ENCODE measurements at regions not wholly inside any gene's neighbourhood (a gene's known extent, or its start where the extent isn't known, plus 50 kb on each side); places are given as distances from the start of the nearest gene placed in this dataset.

- H3K4me1 ChIP-seq (ENCODE audit: control insufficient read depth in 1 of 2, insufficient read depth in 2 of 2, low read length in 2 of 2) = no peaks in the 10 kb centered on the region
- no peak overlapping the region for H2AFZ ChIP-seq (ENCODE audit: low read depth, low read length, poor library complexity, severe bottlenecking)
- ATAC-seq (no peak), DNase-seq (ENCODE audit: low read depth, low spot score) (no peak)
- no peak overlapping the region for H3K4me3 ChIP-seq (replicated peaks in 1 of 2; ENCODE audit: low read depth in 1 of 2, low read length in 2 of 2)
- RAD21 ChIA-PET (ENCODE audit: low non-redundant PET in 1 of 2, low total read pairs in 2 of 2, uncharacterized antibody in 2 of 2, unreplicated experiment in 2 of 2) = no interaction called here
- H3K79me2 ChIP-seq (ENCODE audit: insufficient read depth, low read length) = no peaks in the 10 kb centered on the region
- no peaks in the 10 kb centered on the region for H3K9me3 ChIP-seq (ENCODE audit: control insufficient read depth in 1 of 2, insufficient read depth in 1 of 2, low read depth in 1 of 2, low read length in 2 of 2)
- intact Hi-C loops (cut with micrococcal nuclease) = no loop called here
- no TSS peak for BruUV-seq (replicated peaks)
- no peaks in the 10 kb centered on the region for H3K9me2 ChIP-seq (ENCODE audit: insufficient read depth)
- no peaks in the 10 kb centered on the region for H3K36me3 ChIP-seq (ENCODE audit: control insufficient read depth in 1 of 2, insufficient read depth in 2 of 2, low read length in 2 of 2)
- H3K9ac ChIP-seq (ENCODE audit: low read length) = no peak overlapping the region
- CTCF ChIA-PET = no interaction called here
- TF ChIP-seq ZNF274 (IDR thresholded peaks at IDR 0.05; ENCODE audit: low read depth, low read length) (no peak), RAD21 (IDR thresholded peaks at IDR 0.05; ENCODE audit: low read depth) (no peak), SIN3A (IDR thresholded peaks at IDR 0.05; ENCODE audit: low read depth) (no peak), CEBPB (IDR thresholded peaks at IDR 0.05; ENCODE audit: low read depth) (no peak), ZFX (IDR thresholded peaks at IDR 0.05) (no peak), MAX (IDR thresholded peaks at IDR 0.05) (no peak), REST (IDR thresholded peaks at IDR 0.05; ENCODE audit: low read depth) (no peak), SRF (IDR thresholded peaks at IDR 0.05; ENCODE audit: low read depth) (no peak), EGR1 (IDR thresholded peaks at IDR 0.05; ENCODE audit: low read depth) (no peak), ELF1 (IDR thresholded peaks at IDR 0.05; ENCODE audit: borderline replicate concordance, low read depth) (no peak), ATF3 (IDR thresholded peaks at IDR 0.05) (no peak), TCF7L2 (IDR thresholded peaks at IDR 0.05; ENCODE audit: borderline replicate concordance, extremely low read depth, insufficient read depth, insufficient read length) (no peak), CBX3 (IDR thresholded peaks at IDR 0.05; ENCODE audit: low read depth) (no peak)
- no peaks in the 10 kb centered on the region for H4K20me1 ChIP-seq (ENCODE audit: insufficient read depth)
- no peaks in the 10 kb centered on the region for H3K27me3 ChIP-seq (ENCODE audit: insufficient read depth, low read length)
- POLR2A ChIA-PET = no interaction called here
- no peak overlapping the region for H3K27ac ChIP-seq (ENCODE audit: low read depth, low read length)
- H3K4me2 ChIP-seq (ENCODE audit: low read length) = no peak overlapping the region
Observed at GRCh38 chr18:45458033-45458432, 157.2 kb upstream of the SLC14A2 start.
